GM12865 (cell line): ENCODE measurements at regions not wholly inside any gene's neighbourhood (a gene's known extent, or its start where the extent isn't known, plus 50 kb on each side); places are given as distances from the start of the nearest gene placed in this dataset.

Experiments used
- DNase-seq: peaks from one replicate; pipeline ENCODE4 v3.0.0; 2010; ENCODE audit warnings: low read depth
- H3K4me3 ChIP-seq: 2 replicates; pipeline ENCODE4 v1.5.1; 2011; ENCODE audit warnings: mild to moderate bottlenecking, low read depth, low read length, control low read depth
- TF ChIP-seq, protein P1 (sequence below): IDR thresholded peaks from 2 replicates; pipeline ENCODE4 v1.5.1; 2011; ENCODE audit warnings: low read length, control low read depth, low read depth, inconsistent platforms; ENCODE audit not compliant: insufficient read depth; ENCODE audit errors: missing control alignments

DNA sequence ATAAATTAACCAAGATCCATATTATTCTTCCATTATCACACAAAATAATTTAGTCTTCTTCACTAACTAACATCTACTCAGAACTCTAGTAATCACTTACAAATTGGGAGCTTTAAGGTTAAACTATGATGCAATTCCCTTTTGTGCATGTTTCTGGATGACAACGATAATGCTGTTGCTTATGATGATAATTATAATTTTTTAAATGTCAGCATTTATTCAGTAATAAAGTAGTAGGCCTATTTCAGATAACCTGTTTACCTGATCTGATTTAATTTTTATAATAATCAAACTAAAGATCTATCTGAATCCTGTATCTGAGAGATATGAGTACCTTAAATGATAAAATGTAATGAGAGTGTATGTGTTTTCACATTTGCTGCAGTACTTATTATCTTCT, 507.8 kb upstream of the GRID2 start:
- H3K4me3 ChIP-seq = no peak overlapping the region
- TF ChIP-seq, protein P1, sequence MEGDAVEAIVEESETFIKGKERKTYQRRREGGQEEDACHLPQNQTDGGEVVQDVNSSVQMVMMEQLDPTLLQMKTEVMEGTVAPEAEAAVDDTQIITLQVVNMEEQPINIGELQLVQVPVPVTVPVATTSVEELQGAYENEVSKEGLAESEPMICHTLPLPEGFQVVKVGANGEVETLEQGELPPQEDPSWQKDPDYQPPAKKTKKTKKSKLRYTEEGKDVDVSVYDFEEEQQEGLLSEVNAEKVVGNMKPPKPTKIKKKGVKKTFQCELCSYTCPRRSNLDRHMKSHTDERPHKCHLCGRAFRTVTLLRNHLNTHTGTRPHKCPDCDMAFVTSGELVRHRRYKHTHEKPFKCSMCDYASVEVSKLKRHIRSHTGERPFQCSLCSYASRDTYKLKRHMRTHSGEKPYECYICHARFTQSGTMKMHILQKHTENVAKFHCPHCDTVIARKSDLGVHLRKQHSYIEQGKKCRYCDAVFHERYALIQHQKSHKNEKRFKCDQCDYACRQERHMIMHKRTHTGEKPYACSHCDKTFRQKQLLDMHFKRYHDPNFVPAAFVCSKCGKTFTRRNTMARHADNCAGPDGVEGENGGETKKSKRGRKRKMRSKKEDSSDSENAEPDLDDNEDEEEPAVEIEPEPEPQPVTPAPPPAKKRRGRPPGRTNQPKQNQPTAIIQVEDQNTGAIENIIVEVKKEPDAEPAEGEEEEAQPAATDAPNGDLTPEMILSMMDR = no peak

DNA sequence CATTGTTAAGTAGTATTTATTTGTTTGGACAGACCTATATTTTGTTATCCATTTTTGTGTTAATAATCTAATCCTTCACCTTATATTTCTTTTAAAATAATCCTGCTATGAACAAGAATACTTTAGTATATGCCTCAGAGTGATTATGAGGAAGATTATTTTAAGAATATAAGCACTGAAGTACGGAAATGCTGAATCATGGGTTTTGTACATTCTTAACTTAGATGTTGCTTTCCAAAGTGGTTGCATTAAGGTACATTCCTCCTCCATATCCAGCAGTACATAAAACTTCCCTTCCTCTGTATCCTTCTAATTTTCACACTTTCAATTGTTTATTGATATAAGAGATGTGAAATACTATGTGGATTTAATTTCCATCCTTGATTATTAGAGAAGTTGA, 491.4 kb upstream of the GRID2 start:
- H3K4me3 ChIP-seq = no peak overlapping the region
- DNase-seq = no peak
- TF ChIP-seq, protein P1 = no peak

More for the DNA sequence above, 507.8 kb upstream of the GRID2 start:
- DNase-seq = no peak

DNA sequence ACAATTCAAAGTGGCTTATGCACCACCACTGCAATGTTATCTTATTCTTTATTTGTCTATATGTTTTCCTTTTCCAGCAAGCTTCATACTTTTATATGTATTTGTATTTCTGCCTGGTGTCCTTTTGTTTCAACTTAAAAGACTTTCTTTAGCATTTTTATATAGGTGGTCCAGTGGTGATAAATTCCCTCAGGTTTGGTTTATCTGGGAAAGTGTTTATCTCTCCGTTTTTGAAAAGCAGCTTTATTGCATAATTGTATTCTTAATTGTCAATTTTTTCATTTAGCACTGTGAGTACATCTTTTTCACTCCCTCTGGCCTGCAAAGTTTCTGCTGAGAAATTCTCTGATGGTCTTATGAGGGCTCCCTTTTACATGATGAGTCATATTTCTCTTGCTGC, 479.0 kb upstream of the GRID2 start:
- no peak for DNase-seq
- TF ChIP-seq, protein P1 = no peak

DNA sequence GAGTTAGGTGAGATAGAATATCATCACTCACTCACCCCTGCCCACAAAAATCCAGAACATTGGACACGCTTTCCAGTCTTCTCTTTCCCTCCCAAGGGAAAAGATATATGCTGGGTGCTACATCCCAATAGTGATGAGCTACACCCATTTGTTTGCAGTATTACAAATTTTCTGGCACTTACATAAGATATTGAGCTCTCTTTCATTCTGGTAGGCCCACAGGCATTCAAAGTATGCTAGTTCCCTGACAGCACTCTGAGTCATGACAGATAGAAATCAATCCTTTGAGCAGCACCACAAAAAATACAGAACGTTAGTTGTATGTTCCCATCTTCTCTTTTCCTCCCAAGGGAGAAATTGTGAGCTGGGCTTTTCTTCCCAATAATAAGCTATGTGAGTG, 477.6 kb upstream of the GRID2 start:
- no peak overlapping the region for H3K4me3 ChIP-seq
- TF ChIP-seq, protein P1 = no peak
- no peak for DNase-seq

More for the DNA sequence above, 479.0 kb upstream of the GRID2 start:
- H3K4me3 ChIP-seq = no peak overlapping the region

DNA sequence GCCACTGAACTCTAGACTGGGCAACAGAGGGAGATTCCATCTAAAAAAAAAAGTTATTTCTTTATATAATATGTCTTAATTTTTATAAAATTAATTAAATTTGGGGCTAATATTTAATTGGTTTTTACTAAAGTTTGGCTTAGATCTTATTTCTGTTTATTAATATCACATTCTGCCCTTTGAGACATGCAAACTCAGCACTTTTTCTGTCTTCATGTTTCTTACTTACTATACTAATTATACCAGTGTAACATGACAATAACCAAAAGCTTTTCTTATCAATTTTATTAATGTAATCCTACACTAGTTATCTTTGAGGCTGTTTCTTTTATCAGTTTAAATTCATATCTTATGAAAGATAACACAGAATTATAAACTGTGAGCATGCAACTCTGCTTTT, 475.9 kb upstream of the GRID2 start:
- no peak for DNase-seq
- TF ChIP-seq, protein P1 = no peak
- H3K4me3 ChIP-seq = no peak overlapping the region

DNA sequence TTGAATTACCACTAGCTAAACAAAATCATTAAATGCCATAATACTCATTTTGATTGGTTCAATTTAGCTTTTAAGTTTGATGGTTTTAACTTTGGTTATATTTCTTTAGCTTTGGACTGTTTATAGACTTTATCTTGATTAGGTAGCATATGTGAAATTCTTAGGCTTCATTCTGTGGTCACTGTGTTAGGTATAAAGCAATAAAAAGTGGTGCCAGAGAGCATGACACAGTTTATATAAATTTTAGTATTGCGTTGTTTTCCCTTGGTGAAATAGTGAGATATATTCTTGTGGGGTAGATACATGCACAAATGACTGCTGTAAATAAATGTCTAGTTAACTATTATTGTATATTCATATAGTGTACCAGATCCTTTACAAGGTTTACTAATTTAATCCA, 474.2 kb upstream of the GRID2 start:
- TF ChIP-seq, protein P1 = no peak
- H3K4me3 ChIP-seq = no peak overlapping the region
- no peak for DNase-seq

DNA sequence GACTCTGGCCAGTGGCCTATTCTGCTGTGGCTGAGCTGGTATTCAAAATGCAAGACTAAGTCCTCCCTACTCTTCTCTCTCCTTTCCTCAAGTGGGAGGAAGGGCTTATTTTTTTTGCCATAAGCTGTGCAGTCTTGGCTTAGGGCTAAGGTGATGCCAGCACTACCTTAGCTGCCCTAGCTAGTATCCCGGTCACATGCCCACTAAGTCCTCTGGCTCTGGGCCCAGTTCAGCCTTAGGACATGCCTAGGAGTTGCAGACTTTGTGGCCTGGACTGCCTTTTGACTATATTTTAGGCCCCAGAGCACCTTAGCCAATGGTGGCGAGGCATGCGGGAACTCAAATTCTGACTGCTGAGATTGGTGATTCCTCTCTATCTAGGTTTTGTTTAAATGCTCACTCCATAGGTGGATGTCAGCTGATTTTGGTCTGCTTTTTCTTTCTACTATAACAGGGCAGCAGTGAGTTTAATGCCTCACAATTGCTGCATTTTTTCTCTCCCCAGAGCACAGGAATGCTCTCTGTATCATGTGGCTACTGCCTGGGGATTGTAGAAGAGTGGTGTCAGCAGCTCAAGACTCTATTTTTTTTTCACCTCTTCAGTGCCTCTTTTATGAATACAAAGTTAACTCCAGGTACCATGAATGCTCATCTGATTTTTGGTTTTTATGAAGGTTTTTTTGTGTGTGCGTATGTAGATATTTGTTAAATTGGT, 472.9 kb upstream of the GRID2 start:
- TF ChIP-seq, protein P1 = no peak
- no peak overlapping the region for H3K4me3 ChIP-seq
- no peak for DNase-seq
